ENCODE measurements at regions not wholly inside any gene's neighbourhood (a gene's known extent, or its start where the extent isn't known, plus 50 kb on each side); places are given as distances from the start of the nearest gene placed in this dataset.

DNA sequence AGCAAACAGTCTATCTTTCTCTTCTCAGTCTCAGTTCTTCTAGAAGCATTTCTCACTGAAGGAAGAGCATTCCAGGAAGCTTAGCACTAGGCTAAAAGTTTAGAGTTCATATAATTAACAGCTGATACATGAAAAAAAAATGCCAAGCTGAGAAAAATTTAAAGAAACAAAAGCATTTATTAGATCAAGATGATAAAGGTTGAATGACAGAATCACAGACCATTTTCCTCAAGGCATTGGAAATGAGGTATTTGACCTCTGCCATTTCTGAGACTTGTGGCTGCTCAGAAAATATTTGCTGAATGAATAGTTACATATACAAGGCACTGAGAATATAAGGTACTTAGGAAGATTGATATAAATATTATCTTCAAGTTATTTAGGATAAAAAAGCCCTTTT lies 901.6 kb upstream of the GOT2 start:
- no peak for TF ChIP-seq POLR2A (IDR thresholded peaks at IDR 0.05)
- TF ChIP-seq, protein P1, sequence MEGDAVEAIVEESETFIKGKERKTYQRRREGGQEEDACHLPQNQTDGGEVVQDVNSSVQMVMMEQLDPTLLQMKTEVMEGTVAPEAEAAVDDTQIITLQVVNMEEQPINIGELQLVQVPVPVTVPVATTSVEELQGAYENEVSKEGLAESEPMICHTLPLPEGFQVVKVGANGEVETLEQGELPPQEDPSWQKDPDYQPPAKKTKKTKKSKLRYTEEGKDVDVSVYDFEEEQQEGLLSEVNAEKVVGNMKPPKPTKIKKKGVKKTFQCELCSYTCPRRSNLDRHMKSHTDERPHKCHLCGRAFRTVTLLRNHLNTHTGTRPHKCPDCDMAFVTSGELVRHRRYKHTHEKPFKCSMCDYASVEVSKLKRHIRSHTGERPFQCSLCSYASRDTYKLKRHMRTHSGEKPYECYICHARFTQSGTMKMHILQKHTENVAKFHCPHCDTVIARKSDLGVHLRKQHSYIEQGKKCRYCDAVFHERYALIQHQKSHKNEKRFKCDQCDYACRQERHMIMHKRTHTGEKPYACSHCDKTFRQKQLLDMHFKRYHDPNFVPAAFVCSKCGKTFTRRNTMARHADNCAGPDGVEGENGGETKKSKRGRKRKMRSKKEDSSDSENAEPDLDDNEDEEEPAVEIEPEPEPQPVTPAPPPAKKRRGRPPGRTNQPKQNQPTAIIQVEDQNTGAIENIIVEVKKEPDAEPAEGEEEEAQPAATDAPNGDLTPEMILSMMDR (IDR thresholded peaks at IDR 0.05) = no peak
